GM18873 (cell line): ENCODE measurements at regions not wholly inside any gene's neighbourhood (a gene's known extent, or its start where the extent isn't known, plus 50 kb on each side); places are given as distances from the start of the nearest gene placed in this dataset.
"Not testable (repeated sequence)": the region's sequence is repeated elsewhere in the genome, so short reads cannot be mapped to it uniquely, and the experiment has no call there.

ENCODE experiments used
- ATAC-seq: cut with Tn5 transposase; IDR thresholded peaks from one replicate; pipeline ENCODE4 v1.9.1; 2021; ENCODE audit warnings: mild to moderate bottlenecking, moderate library complexity, moderate number of reproducible peaks; ENCODE audit not compliant: unreplicated experiment, low FRiP score

- ATAC-seq: no peak
Observed at GRCh38 chr3:95310560-95310959, 1247.7 kb downstream of the NSUN3 start.

GRCh38 chr3:95311272-95311671 lies 1248.4 kb downstream of the NSUN3 start:
- ATAC-seq: no peak

- ATAC-seq: no peak
Observed at GRCh38 chr3:95312650-95313049, 1249.8 kb downstream of the NSUN3 start.

- no peak for ATAC-seq
Observed at GRCh38 chr3:95319921-95320494, 1257.1 kb downstream of the NSUN3 start.

- no peak for ATAC-seq
Observed at GRCh38 chr3:95327478-95327877, 1264.6 kb downstream of the NSUN3 start.

DNA sequence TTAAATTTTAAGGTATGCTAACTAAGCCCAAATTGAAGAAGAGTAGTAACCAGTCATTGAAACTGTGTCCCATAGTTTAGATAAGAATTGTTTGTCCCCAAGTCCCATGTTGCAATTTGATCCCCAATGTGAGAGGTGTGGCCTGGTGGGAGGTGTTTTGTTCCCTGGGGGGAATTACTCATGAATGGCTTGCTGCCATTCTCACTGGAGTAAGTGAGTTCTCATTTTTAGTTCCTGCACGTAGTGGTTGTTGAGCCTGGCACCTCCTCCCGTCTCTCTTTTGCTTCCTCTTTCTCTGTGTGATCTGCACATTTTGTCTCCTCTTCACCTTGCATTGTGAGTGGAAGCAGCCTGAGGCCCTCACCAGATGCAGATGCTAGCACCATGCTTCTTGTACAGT lies 1271.0 kb downstream of the NSUN3 start:
- no peak for ATAC-seq

GRCh38 chr3:95334461-95334860 lies 1271.6 kb downstream of the NSUN3 start:
- ATAC-seq: no peak

GRCh38 chr3:95335517-95335916 lies 1272.7 kb downstream of the NSUN3 start:
- ATAC-seq: no peak

- no peak for ATAC-seq
Observed at GRCh38 chr3:95338446-95338845, 1275.6 kb downstream of the NSUN3 start.

DNA sequence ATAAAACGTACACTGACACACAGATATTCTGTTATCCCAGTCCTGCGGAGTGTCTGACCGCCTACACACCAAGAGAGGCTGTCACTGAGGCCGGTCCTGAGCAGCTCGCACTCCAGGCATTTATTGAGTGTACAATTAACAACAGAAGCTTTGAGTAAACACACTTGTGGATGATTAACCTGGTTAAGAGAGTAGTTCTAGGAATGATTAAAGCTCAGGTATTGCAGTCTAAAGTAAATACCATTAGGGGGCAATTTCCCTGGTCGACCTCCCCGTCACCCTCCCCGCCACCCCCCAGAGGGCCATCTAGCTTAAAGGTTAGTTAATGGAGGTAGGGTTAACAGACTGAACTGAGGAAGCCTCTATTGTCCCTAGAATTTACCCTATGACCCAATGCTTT lies 1278.5 kb downstream of the NSUN3 start:
- ATAC-seq: no peak

DNA sequence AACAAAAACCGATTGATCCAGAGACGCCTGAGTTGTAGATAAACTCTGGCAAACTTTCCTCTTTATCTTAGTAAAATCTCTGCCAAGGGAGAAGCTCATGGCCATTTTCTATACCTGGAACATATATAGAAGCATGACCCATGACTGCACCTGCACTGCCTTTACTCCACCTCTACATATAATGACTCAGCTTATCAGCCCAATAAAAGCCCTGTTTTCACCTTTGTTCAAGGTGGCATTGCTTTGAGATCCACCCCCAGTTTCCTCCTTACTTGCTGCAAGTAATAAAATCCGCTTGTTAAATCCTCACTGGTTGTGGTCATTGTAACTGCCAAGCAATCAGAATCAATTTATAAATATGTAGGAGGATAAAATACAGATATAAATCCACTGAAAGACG lies 1280.4 kb downstream of the NSUN3 start:
- no peak for ATAC-seq

- ATAC-seq: no peak
Observed at GRCh38 chr3:95343767-95344166, 1280.9 kb downstream of the NSUN3 start.

- not testable (repeated sequence) for ATAC-seq
Observed at GRCh38 chr3:95347936-95348335, 1285.1 kb downstream of the NSUN3 start.

- ATAC-seq: no peak
Observed at GRCh38 chr3:95348879-95349278, 1286.0 kb downstream of the NSUN3 start.

DNA sequence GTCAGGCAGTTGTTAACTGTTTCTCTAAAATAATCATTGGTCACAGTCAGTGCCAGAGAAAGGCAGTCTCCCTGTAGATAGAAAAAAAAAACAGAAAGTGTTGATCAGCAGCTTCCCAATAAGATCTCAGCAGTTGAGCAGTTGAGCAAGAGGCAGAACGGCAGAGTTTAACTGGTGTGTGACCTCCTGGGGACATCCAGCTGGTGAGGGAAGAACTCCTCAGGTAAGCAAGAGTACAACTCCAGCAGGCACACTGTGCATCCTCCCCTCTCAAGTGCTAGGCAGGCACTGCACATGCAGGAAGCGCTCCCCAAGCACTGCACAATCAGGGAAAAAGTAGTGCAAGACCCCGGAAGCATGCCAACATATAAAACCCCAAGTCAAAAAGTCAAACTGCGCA lies 1287.2 kb downstream of the NSUN3 start:
- no peak for ATAC-seq

DNA sequence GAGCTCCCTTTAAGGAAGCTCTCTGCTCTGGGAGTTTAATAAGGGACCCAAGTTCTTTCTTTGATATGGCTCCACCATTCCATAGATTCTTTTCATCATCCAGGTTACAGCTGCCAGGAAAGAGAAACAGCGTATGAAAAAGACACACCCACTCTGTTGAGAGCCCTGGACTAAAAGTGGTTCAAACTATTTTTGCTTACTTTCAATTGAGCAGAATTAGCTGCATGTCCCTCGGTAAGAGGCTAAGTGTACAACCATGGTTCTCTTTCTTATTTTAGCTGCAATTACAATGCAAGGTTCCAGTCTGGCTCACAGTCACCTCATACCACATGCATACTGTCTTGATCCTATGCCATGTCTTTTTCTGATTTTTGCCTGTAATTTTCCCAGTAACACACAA lies 1288.3 kb downstream of the NSUN3 start:
- ATAC-seq: no peak

DNA sequence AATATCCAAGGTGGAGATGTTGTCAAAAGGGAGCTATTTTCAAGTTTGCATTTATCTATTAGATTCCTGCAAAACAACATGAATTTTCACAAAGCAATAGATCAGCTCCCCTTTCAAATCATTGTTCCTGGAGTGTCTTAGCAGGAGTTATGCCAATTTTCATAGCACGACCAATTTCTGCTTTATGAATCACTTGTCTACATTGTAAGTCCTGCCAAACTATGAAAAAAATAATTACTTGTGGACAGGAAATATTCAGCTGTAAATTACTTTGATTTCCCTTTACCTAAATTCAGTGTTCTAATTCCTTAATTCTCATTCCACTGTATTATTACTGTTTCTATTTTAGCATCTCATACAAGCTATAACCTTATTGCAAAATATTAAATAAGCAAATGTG lies 1289.6 kb downstream of the NSUN3 start:
- ATAC-seq: no peak

DNA sequence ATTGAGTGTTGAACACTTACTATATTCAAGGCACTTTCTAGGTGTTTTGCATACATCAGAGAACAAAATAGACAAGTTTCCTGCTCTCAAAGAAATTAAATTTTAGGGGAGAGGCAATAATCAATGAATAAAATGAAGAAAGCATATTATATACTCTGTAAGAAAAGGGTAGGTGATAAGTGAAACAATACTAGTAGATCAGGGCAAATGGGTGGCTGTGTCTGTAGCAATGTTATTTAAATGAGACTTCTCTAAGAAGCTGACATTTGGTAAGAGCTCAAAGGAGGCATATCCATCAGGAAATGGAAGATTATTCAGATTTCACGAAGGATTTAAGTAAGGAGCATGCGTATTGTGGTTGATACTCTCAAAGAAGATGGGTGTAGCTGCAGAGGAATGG lies 1291.6 kb downstream of the NSUN3 start:
- no peak for ATAC-seq

DNA sequence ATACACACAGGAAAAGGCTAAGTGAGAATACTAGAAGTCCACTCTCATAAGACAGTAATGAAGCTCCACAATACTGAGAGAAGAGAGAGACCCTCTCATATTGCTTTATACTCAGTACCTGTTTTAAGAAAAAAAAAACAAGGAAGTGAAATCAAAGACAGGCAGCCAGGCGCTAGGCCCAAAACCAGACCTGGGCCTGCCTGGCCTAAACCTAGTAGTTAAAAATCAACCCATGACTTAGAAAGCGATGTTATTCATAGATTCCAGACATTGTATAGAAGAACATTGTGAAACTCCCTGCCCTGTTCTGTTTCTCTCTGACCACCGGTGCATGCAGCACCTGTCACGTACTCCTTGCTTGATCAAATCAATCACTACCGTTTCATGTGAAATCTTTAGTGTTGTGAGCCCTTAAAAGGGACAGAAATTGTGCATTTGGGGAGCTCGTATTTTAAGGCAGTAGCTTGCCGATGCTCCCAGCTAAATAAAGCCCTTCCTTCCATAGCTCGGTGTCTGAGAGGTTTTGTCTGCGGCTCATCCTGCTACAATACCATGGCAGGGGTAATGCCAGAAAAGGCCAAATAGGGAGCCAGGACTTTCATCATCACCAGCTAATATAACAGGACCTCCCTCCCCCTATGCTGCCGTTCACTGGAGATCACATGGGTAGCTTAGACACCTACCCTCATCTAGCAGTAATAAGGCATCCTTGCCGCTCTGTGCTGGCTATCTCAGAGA lies 1294.1 kb downstream of the NSUN3 start:
- ATAC-seq: peak; percentile 43

- ATAC-seq: no peak
Observed at GRCh38 chr3:95387242-95388021, 1324.6 kb downstream of the NSUN3 start.

- ATAC-seq: no peak
Observed at GRCh38 chr3:95389725-95390313, 1327.0 kb downstream of the NSUN3 start.
